ENCODE measurements at regions not wholly inside any gene's neighbourhood (a gene's known extent, or its start where the extent isn't known, plus 50 kb on each side); places are given as distances from the start of the nearest gene placed in this dataset.

GRCh38 chr13:23081901-23082300 is 98.9 kb upstream of the SGCG start:
- no peaks in the 10 kb centered on the region for H3K36me3 ChIP-seq (ENCODE audit: low read depth, low read length)
- H3F3A ChIP-seq (ENCODE audit: low read length, unreplicated experiment) = no peaks in the 10 kb centered on the region
- H2AFZ ChIP-seq (ENCODE audit: low read length) = no peak overlapping the region
- H3K4me3 ChIP-seq (ENCODE audit: low read length) = no peak overlapping the region
- POLR2A ChIA-PET (ENCODE audit: unreplicated experiment) = no interaction called here
- no peaks in the 10 kb centered on the region for H3K9me2 ChIP-seq (replicated peaks; ENCODE audit: low read length)
- no TSS peak for BruUV-seq (replicated peaks)
- no peaks in the 10 kb centered on the region for H3K79me2 ChIP-seq (ENCODE audit: low read length)
- H3K27me3 ChIP-seq (ENCODE audit: low read length) = 0 out of 2 replicates have a peak, but pooled peaks cover 12% of the 10 kb centered on the region
- no peak for DNase-seq
- H3K4me1 ChIP-seq (ENCODE audit: insufficient read depth, low read length) = no peaks in the 10 kb centered on the region
- H3K9me3 ChIP-seq (ENCODE audit: low read length) = no peaks in the 10 kb centered on the region
- no peaks in the 10 kb centered on the region for H4K20me1 ChIP-seq (ENCODE audit: low read length)
- H3K9ac ChIP-seq (ENCODE audit: low read length) = no peak overlapping the region
- ATAC-seq = no peak
- H3K27ac ChIP-seq (ENCODE audit: low read length) = no peak overlapping the region
- H3K4me2 ChIP-seq (ENCODE audit: low read length) = no peak overlapping the region
- CTCF ChIA-PET = no interaction called here
- intact Hi-C loops (cut with micrococcal nuclease) = no loop called here
- TF ChIP-seq CTCF (conservative IDR thresholded peaks at IDR 0.05; ENCODE audit: low read depth, low read length) (no peak), EZH2phosphoT487 (IDR thresholded peaks at IDR 0.05; ENCODE audit: borderline replicate concordance, low read length) (no peak), EZH2 (IDR thresholded peaks at IDR 0.05; ENCODE audit: low read length, unreplicated experiment) (no peak)

- no peaks in the 10 kb centered on the region for H3K9me3 ChIP-seq (ENCODE audit: low read length)
- TF ChIP-seq EZH2phosphoT487 (IDR thresholded peaks at IDR 0.05; ENCODE audit: borderline replicate concordance, low read length) (no peak), CTCF (conservative IDR thresholded peaks at IDR 0.05; ENCODE audit: low read depth, low read length) (no peak), EZH2 (IDR thresholded peaks at IDR 0.05; ENCODE audit: low read length, unreplicated experiment) (no peak)
- H4K20me1 ChIP-seq (ENCODE audit: low read length) = no peaks in the 10 kb centered on the region
- no peak for ATAC-seq
- H3F3A ChIP-seq (ENCODE audit: low read length, unreplicated experiment) = no peaks in the 10 kb centered on the region
- no peak for DNase-seq
- no peak overlapping the region for H3K27ac ChIP-seq (ENCODE audit: low read length)
- H3K27me3 ChIP-seq (ENCODE audit: low read length) = 0 out of 2 replicates have a peak, but pooled peaks cover 4% of the 10 kb centered on the region
- CTCF ChIA-PET = no interaction called here
- no peaks in the 10 kb centered on the region for H3K9me2 ChIP-seq (replicated peaks; ENCODE audit: low read length)
- no peak overlapping the region for H2AFZ ChIP-seq (ENCODE audit: low read length)
- intact Hi-C loops (cut with micrococcal nuclease) = no loop called here
- no peaks in the 10 kb centered on the region for H3K4me1 ChIP-seq (ENCODE audit: insufficient read depth, low read length)
- BruUV-seq (replicated peaks) = no TSS peak
- H3K36me3 ChIP-seq (ENCODE audit: low read depth, low read length) = no peaks in the 10 kb centered on the region
- no peak overlapping the region for H3K9ac ChIP-seq (ENCODE audit: low read length)
- POLR2A ChIA-PET (ENCODE audit: unreplicated experiment) = no interaction called here
- H3K4me2 ChIP-seq (ENCODE audit: low read length) = no peak overlapping the region
- H3K4me3 ChIP-seq (ENCODE audit: low read length) = no peak overlapping the region
- H3K79me2 ChIP-seq (ENCODE audit: low read length) = no peaks in the 10 kb centered on the region
These were observed 93.7 kb upstream of the SGCG start for GRCh38 chr13:23086968-23087623.

GRCh38 chr13:23087880-23088279 is 92.9 kb upstream of the SGCG start:
- H3K27ac ChIP-seq (ENCODE audit: low read length) = no peak overlapping the region
- H3K4me1 ChIP-seq (ENCODE audit: insufficient read depth, low read length) = no peaks in the 10 kb centered on the region
- intact Hi-C loops (cut with micrococcal nuclease) = no loop called here
- no peak overlapping the region for H2AFZ ChIP-seq (ENCODE audit: low read length)
- no peaks in the 10 kb centered on the region for H3F3A ChIP-seq (ENCODE audit: low read length, unreplicated experiment)
- CTCF ChIA-PET = no interaction called here
- no peak for ATAC-seq
- no peak overlapping the region for H3K4me2 ChIP-seq (ENCODE audit: low read length)
- no peaks in the 10 kb centered on the region for H4K20me1 ChIP-seq (ENCODE audit: low read length)
- POLR2A ChIA-PET (ENCODE audit: unreplicated experiment) = no interaction called here
- TF ChIP-seq EZH2 (IDR thresholded peaks at IDR 0.05; ENCODE audit: low read length, unreplicated experiment) (no peak), EZH2phosphoT487 (IDR thresholded peaks at IDR 0.05; ENCODE audit: borderline replicate concordance, low read length) (no peak), CTCF (conservative IDR thresholded peaks at IDR 0.05; ENCODE audit: low read depth, low read length) (peak; percentile 59)
- BruUV-seq (replicated peaks) = no TSS peak
- H3K36me3 ChIP-seq (ENCODE audit: low read depth, low read length) = no peaks in the 10 kb centered on the region
- H3K9ac ChIP-seq (ENCODE audit: low read length) = no peak overlapping the region
- peak; percentile 31 for DNase-seq
- 0 out of 2 replicates have a peak, but pooled peaks cover 3% of the 10 kb centered on the region for H3K27me3 ChIP-seq (ENCODE audit: low read length)
- H3K79me2 ChIP-seq (ENCODE audit: low read length) = no peaks in the 10 kb centered on the region
- no peak overlapping the region for H3K4me3 ChIP-seq (ENCODE audit: low read length)
- H3K9me3 ChIP-seq (ENCODE audit: low read length) = no peaks in the 10 kb centered on the region
- no peaks in the 10 kb centered on the region for H3K9me2 ChIP-seq (replicated peaks; ENCODE audit: low read length)
